Coronary artery (tissue), 2 donors: ENCODE measurements at regions not wholly inside any gene's neighbourhood (a gene's known extent, or its start where the extent isn't known, plus 50 kb on each side); places are given as distances from the start of the nearest gene placed in this dataset.
"Not testable (repeated sequence)": the region's sequence is repeated elsewhere in the genome, so short reads cannot be mapped to it uniquely, and the experiment has no call there.

Experiments
- DNase-seq: peaks from one replicate; pipeline ENCODE4 v3.0.0-alpha.2; 2017; ENCODE audit warnings: low spot score
- H3K27ac ChIP-seq, 2 donors: fragments of 200-600 bp; sonication (generic); one replicate each; pipeline ENCODE4 v1.5.1; 2016 to 2019
- H3K4me3 ChIP-seq: fragments of 200-600 bp; sonication (generic); 2 replicates; pipeline ENCODE4 v1.5.1; 2016; ENCODE audit warnings: mild to moderate bottlenecking, moderate library complexity
- TF ChIP-seq, protein P1 (sequence below): fragments of 200-600 bp; sonication (generic); IDR thresholded peaks from one replicate; pipeline ENCODE4 v1.5.1; 2019; ENCODE audit warnings: antibody characterized with exemption

DNA sequence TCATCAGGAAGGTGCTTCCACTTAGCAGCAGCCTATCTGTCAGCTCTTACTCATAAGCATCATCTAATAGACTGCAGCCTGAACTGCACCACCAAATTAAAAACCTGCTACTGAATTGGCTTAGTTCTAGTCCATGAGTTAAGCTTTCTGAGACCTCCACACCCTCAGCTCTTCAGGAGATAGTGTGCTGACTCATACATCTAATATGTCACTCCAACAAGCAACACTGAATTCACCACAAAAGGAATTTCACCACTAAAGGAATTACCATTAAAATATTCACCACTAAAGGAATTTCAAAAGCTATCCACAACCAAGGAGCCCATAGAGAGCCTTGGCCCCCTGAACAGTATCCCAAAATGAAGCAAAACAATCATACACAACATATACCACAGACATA, 418.5 kb upstream of the RORB start:
- DNase-seq: no peak
- Histone ChIP-seq H3K4me3 (no peak overlapping the region), H3K27ac (no peak overlapping the region)
- TF ChIP-seq, protein P1, sequence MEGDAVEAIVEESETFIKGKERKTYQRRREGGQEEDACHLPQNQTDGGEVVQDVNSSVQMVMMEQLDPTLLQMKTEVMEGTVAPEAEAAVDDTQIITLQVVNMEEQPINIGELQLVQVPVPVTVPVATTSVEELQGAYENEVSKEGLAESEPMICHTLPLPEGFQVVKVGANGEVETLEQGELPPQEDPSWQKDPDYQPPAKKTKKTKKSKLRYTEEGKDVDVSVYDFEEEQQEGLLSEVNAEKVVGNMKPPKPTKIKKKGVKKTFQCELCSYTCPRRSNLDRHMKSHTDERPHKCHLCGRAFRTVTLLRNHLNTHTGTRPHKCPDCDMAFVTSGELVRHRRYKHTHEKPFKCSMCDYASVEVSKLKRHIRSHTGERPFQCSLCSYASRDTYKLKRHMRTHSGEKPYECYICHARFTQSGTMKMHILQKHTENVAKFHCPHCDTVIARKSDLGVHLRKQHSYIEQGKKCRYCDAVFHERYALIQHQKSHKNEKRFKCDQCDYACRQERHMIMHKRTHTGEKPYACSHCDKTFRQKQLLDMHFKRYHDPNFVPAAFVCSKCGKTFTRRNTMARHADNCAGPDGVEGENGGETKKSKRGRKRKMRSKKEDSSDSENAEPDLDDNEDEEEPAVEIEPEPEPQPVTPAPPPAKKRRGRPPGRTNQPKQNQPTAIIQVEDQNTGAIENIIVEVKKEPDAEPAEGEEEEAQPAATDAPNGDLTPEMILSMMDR: no peak

DNA sequence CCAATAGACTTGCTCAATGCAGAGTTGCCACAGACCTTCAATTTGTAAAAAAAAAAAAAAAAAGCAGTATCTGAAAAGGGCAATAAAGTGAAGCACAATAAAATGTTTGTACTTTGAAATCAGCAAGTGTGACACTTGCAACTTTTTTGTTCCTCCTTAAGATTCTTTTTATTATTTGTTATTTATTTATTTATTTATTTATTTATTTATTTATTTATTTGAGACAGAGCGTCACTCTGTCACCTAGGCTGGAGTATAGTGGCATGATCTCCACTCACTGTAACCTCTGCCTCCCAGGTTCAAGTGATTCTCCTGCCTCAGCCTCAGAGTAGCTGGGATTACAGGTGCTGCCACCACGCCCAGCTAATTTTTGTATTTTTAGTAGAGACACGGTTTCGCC, 416.5 kb upstream of the RORB start:
- H3K4me3 ChIP-seq: not testable (repeated sequence)

DNA sequence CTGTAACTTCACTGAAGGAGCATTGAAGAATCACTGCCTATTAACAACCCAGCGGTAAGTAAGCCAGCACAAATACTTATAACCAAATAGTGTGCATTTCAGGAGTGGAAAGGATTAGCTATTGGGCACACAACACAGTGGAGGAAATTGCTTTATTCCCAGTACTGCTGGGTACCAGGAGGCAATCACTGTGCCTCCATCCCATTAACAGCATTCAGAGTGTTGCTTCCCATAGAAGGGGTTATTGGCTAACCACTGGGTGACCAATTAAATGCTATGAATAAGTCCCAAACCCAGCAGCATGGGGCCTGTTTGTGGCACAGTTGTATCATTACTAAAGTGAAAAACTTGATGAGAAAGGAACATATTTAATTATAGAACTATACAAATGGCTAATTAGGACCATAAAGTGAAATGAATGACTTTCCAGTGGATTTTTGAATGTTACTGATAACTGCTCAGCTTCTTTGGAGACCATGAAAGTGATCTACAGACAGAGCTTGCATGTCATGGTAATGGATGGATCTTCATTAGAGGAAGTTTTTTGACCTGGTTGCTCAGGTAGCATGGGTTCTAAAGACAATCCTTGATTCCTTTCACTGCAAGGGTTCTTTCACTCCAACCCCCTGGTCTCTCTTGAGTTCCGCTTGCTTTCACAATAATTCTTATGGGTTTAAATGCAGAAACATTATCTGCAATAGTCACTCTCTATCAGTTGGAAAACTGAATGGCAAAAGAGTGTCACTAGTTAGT, 413.3 kb upstream of the RORB start:
- TF ChIP-seq, protein P1: no peak
- no peak for DNase-seq
- Histone ChIP-seq H3K4me3 (no peak overlapping the region), H3K27ac (no peak overlapping the region)

More for the DNA sequence above, 416.5 kb upstream of the RORB start:
- not testable (repeated sequence) for DNase-seq, H3K27ac ChIP-seq

DNA sequence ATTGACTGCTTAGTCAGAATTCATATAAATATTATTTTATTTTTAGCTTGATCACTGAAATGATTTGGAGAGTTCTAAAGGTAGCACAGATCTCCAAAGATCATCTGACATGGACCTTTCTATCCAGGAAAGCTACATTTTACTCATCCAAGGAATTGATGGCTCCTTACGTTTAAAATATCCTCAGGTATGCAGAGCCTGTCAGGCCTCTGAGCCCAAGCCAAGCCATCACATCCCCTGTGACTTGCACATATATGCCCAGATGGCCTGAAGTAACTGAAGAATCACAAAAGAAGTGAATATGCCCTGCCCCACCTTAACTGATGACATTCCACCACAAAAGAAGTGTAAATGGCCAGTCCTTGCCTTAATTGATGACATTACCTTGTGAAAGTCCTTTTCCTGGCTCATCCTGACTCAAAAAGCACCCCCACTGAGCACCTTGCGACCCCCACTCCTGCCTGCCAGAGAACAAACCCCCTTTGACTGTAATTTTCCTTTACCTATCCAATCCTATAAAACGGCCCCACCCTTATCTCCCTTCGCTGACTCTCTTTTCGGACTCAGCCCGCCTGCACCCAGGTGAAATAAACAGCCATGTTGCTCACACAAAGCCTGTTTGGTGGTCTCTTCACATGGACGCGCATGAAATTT, 411.6 kb upstream of the RORB start:
- DNase-seq, H3K27ac ChIP-seq, H3K4me3 ChIP-seq: not testable (repeated sequence)

DNA sequence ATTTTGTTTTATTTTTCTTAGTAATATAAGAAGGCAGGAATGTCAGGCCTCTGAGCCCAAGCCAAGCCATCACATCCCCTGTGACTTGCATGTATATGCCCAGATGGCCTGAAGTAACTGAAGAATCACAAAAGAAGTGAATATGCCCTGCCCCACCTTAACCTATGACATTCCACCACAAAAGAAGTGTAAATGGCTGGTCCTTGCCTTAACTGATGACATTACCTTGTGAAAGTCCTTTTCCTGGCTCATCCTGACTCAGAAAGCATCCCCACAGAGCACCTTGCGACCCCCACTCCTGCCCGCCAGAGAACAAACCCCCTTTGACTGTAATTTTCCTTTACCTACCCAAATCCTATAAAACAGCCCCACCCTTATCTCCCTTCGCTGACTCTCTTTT, 406.2 kb upstream of the RORB start:
- DNase-seq, H3K4me3 ChIP-seq: not testable (repeated sequence)

DNA sequence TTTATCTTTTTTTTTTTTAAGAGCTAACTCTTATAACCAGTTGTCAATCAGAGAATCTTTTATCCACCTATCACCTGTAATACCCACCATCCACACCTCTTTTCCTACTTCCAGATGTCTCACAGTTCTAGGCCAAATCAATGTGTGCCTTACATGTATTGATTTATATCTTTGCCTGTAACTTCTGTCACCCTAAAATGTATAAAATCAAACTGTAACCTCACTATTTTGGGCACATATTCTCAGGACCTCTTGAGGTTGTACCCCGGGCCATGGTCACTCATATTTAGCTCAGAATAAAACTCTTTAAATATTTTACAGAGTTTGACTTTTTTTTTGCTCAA, 404.7 kb upstream of the RORB start:
- no peak overlapping the region for H3K27ac ChIP-seq
- H3K4me3 ChIP-seq: no peak overlapping the region
- TF ChIP-seq, protein P1: no peak
- DNase-seq: no peak

More for the DNA sequence above, 406.2 kb upstream of the RORB start:
- H3K27ac ChIP-seq: not testable (repeated sequence)

DNA sequence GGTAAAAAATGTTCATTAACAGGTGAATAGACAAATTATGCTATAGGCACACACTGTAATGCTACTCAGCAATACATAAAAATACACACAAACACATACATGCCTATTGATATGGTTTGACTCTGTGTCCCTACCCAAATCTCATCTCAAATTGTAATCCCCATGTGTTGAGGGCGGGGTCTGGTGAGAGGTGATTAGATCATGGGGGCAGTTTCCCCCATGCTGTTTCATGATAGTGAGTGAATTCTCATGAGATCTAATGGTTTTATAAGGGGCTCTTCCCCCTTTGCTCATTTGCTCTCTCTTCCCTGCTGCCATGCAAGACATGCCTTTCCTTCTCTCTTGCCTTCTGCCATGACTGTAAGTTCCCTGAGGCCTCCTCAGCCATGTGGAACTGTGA, 403.1 kb upstream of the RORB start:
- DNase-seq, H3K4me3 ChIP-seq: not testable (repeated sequence)

DNA sequence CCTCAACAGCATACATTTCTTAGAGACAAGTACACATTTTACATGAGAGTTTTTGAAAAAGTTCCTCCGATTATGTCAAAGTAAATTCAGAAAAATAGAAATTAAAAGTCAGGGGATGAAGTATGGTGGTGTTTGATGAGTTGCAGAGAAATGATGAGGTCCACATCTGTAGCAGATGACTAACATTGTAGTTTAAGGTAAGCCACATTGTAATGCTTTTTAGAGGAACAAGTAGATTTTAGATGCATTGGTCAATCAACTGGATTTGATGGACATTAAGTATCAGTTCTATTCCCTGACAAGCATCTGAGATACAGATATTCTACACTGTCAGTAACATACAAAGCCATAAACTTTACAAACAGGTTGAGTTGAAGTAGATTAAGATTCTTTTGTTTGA, 402.4 kb upstream of the RORB start:
- Histone ChIP-seq H3K4me3 (no peak overlapping the region), H3K27ac (no peak overlapping the region)
- TF ChIP-seq, protein P1: no peak
- DNase-seq: no peak

More for the DNA sequence above, 403.1 kb upstream of the RORB start:
- H3K27ac ChIP-seq: not testable (repeated sequence)

DNA sequence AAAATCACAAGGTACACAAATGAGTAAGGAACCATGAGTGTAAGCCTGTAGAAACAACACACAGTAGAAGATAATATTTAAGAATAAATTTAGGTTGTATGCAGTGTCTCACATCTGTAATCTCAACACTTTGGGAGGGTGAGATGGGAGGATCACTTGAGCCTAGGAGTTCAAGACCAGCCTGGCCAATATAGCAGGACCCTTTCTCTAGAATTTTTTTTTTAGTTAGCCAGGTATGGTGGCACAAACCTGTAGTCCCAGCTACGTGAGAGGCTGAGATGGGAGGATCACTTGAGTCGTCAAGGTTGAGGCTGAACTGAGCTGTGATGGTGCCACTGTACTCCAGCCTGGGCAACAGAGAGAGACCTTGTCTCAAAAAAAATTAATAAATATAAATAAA, 401.2 kb upstream of the RORB start:
- Histone ChIP-seq H3K27ac (no peak overlapping the region), H3K4me3 (no peak overlapping the region)
- TF ChIP-seq, protein P1: no peak
- no peak for DNase-seq
